Epithelial cell of proximal tubule (primary cell): ENCODE measurements at regions not wholly inside any gene's neighbourhood (a gene's known extent, or its start where the extent isn't known, plus 50 kb on each side); places are given as distances from the start of the nearest gene placed in this dataset.

Experiments used
- DNase-seq: peaks from one replicate; pipeline ENCODE4 v3.0.0-alpha.2; 2011; ENCODE audit warnings: low read depth
- H3K4me3 ChIP-seq: 2 replicates; pipeline ENCODE4 v1.5.1; 2011; ENCODE audit warnings: low read depth, mild to moderate bottlenecking, low read length
- TF ChIP-seq, protein P1 (sequence below): conservative IDR thresholded peaks from 2 replicates; pipeline ENCODE4 v1.5.1; 2012; ENCODE audit warnings: low read depth, mild to moderate bottlenecking, low read length

DNA sequence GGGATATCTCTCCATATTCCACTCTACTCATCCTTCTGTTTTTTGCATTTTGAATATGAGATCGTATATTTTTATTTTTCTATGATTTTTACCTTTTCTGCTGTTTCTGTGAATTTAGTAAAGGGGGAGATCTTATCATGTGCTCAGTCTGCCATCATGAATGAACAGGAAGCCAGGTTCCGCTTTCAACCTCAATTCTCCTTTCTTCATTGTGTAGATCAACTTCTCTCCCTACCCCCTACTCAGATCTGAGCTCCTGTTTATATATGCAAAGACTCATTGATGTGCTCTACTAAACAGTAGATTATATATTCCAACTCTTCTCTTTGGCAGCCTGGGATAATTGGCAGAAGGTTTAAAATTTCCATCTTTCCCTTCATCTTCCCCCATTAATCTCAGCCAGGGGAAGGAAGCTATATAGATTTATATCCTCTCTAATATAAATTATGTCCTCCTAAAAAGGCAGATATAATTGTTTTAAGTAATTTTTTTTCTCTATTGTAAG, 336.7 kb upstream of the PLET1 start:
- TF ChIP-seq, protein P1, sequence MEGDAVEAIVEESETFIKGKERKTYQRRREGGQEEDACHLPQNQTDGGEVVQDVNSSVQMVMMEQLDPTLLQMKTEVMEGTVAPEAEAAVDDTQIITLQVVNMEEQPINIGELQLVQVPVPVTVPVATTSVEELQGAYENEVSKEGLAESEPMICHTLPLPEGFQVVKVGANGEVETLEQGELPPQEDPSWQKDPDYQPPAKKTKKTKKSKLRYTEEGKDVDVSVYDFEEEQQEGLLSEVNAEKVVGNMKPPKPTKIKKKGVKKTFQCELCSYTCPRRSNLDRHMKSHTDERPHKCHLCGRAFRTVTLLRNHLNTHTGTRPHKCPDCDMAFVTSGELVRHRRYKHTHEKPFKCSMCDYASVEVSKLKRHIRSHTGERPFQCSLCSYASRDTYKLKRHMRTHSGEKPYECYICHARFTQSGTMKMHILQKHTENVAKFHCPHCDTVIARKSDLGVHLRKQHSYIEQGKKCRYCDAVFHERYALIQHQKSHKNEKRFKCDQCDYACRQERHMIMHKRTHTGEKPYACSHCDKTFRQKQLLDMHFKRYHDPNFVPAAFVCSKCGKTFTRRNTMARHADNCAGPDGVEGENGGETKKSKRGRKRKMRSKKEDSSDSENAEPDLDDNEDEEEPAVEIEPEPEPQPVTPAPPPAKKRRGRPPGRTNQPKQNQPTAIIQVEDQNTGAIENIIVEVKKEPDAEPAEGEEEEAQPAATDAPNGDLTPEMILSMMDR = no peak
- no peak for DNase-seq
- no peak overlapping the region for H3K4me3 ChIP-seq

DNA sequence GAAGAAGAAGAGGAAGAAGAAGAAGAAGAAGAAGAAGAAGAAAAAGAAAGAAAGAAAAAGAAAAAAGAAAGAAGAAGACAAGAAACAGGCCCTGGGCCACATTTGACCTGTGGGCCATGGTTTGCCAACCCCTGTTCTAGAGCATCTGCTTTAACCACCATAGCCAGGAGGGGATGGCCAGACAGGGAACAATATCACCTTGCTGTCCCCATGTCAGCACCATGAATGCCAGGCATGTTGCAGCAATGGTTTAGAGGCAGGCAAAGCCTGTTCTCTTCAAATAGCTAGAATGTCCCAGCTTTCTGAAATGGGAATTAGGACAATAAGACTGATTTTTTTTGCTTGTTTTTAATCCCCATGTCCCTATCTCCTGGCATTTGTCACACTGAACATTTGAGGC, 338.6 kb upstream of the PLET1 start:
- H3K4me3 ChIP-seq = no peak overlapping the region
- TF ChIP-seq, protein P1 = no peak
- DNase-seq = no peak

DNA sequence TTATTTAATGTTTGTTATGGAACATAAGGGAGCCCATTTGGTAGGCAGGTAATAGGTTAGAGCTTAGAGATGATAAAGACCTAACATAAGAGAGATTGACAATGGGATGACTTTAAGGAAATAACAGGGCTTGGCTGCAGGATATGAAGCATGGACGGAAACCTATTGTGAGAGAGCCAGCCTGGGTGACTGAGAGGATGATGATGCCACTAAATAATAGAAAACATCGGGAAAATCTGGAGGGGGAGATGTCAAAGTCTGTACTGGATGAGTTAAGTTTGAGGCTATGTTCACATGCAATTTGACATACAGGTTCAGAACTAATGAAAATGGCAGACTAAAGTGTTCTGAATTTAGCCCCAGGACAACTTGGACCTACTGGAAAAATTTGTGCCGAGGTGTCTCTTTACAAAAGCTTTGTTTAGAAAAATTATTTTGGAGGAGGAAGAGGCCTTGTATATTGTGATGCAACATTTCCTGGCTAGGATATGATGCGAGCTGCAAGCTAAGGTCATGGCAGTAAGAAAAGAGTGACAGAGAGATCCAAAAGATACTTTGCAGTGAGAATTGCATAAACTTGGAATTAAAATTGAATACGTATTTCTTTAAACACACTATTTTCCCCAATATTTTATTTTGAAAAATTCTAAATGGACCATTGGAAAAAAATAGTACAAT, 339.3 kb upstream of the PLET1 start:
- DNase-seq = no peak
- TF ChIP-seq, protein P1 = no peak
- no peak overlapping the region for H3K4me3 ChIP-seq

DNA sequence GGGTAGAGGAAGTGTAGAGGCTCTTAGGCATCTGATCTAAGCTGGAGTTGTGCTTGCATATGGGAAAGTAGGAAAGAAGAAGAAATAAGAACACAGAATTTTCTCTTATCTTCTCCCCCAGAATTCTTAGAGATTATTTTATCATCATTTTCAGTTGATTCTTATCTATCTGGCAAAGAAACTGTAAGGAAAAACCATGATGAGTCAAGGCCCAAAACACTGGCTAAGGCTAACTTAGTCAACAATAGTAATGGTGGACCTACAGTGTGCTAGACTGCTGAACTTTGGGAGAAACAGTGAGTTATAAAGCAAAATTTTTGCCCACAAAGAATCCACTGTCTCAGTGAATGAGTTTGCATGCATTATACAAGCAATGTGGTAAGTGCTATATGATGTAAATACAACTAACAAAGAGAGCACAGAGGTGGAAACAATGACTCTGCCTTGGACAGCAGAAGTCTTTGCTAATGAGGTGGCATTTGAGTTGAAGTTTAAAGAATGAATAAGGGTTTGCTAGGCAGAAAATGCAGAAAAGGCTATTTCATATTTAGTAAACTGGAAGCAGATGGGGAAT, 344.5 kb upstream of the PLET1 start:
- TF ChIP-seq, protein P1 = no peak
- H3K4me3 ChIP-seq = no peak overlapping the region
- no peak for DNase-seq

DNA sequence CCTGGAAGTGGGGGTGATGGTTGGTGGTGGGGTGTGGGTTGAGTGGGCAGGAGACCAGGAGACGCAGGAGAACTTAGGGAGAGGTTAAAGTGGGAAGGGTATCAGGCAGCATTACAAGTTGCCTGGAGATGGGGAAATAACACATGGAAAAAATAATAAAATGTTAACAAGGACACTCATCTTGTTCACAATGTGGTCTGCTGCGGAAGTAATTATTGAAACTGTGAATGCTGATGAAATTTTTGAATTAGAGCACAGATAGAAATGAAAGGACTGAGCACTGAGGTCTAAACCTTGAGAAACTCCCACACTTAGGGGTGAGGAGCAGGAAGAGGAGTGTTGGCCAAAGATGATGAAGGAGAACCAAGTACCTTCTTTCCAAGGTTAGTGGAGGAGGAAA, 346.0 kb upstream of the PLET1 start:
- no peak overlapping the region for H3K4me3 ChIP-seq
- no peak for DNase-seq
- TF ChIP-seq, protein P1 = no peak

DNA sequence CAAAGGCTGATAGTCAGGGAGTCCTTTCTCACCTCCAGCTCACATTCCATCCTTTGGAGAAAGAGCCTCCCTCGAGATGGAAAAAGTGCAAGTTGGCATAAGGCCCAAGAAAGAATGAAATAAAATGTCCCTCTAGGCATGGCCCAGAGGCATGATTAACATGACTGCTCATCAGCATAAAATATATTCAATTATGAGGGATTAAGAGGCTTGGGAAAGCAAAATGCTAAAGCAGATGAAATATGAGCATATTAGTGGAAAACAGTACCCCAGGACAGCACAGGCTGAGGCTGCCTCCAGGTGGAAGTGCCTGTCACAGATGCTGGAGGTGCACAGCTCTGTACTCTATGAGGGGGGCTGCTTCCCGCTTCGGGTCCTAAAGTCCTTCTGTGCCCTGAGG, 347.8 kb upstream of the PLET1 start:
- TF ChIP-seq, protein P1 = no peak
- DNase-seq = no peak
- H3K4me3 ChIP-seq = no peak overlapping the region

DNA sequence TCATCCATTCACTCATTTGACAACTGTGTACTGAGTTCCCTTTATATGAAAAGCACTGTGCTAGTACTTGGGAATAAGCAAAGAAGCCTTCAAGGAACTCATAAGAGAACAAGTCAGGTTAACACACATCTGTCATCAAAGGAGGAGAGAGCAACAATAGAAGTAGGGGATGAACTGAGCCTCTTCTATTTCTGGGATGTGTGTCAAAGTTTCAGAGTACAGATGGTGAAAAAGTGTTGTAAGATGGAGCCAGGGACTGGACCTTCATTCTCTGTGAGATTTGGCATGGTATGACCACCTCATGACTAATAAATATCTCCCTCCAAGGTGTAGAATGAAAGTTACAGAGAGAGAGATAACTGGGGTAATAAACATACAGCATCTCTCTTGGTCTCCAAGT, 349.8 kb upstream of the PLET1 start:
- no peak for DNase-seq
- H3K4me3 ChIP-seq = no peak overlapping the region
- TF ChIP-seq, protein P1 = no peak
